Muscle of arm (tissue), 1 donor: ENCODE measurements at regions not wholly inside any gene's neighbourhood (a gene's known extent, or its start where the extent isn't known, plus 50 kb on each side); places are given as distances from the start of the nearest gene placed in this dataset.

Experiments used
- DNase-seq: peaks from one replicate; pipeline ENCODE4 v3.0.0-alpha.2; 2013

DNA sequence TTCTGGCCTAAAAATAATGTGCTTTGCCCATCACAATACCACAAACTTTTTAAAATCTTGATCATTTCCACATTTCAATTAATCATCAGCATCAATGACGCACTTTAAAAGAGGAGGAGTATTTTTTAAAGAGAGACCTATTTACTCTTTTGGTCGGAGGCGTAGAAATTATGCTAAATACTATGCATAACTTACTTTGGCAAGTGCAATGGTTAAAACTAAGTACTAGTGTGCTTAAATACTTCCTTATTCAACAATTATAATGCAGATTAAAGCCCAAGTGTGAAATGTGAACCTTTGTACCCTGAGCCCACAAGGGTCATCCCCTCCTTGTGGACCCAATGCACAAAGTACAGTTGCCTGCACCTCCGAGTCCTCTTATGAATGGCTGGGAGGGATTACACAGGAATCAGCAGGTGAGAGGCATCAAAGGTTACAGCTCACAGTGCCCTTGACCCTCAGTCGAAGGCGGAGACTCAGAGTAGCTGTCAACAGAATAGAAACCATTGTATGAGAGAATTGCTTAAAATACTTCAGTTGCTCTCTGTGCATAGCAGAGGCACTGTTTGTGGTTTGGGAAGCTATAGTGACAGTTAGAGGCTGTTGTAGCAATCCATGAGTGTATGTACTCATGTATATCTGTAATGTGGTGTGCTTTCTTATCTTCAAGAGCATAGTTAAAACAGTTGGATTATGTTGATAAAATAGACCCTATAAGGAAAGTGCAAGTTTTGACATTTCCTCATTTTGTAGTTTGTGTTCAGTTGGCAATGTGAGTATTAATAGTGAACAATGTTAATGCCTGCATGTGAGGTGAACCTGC is 151.7 kb upstream of the ITGA4 start:
- DNase-seq: no peak

DNA sequence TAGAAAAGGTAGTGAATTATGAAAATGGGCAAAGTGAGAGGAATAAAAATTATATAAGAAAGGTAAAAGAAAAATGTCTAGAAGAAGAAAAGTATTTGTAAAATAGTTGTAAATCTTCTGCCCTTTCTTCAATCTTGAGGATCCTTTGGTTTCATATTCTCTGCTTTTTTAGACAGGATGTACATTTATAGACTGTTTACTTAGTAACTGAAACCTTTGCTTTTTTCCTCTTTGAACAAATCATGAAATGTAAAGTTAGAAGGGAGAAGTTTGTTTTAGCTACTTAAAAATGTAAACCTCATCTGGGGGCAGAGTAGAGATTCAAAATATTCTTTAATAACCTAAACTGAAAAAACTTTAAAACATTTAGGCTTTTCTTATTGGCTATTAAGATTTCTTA is 150.4 kb upstream of the ITGA4 start:
- no peak for DNase-seq

DNA sequence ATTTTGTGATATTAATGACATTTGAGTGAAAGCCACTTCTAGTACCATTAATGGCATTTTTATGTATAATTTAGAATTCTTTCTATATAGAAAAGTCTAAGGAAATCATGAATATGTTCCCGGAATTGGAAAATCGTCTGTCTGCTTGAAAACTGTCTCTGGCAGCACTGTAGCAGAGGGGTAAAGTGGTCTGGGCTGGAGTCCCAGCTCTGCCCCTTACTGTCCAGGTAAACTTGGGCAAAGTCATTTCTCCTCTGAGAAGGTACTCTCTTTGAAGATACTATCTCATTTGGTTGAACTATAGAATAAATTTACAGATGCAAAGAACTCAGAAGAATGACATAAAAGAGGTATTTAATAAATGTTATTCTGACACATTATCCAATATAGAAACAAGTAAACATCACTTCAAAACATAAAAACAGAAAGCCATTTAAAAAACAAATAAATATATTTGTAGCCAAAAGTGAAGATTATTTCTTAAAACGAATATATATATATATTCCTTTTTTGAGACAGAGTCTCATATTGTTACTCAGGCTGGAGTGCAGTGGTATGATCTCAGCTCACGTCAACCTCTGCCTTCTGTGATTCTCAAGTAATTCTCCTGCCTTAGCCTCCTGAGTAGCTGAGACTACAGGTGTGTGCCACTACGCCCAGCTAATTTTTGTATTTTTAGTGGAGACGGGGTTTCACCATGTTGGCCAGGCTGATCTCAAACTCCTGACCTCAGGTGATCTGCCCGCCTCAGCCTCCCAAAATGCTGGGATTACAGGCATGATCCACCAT is 149.8 kb upstream of the ITGA4 start:
- no peak for DNase-seq

DNA sequence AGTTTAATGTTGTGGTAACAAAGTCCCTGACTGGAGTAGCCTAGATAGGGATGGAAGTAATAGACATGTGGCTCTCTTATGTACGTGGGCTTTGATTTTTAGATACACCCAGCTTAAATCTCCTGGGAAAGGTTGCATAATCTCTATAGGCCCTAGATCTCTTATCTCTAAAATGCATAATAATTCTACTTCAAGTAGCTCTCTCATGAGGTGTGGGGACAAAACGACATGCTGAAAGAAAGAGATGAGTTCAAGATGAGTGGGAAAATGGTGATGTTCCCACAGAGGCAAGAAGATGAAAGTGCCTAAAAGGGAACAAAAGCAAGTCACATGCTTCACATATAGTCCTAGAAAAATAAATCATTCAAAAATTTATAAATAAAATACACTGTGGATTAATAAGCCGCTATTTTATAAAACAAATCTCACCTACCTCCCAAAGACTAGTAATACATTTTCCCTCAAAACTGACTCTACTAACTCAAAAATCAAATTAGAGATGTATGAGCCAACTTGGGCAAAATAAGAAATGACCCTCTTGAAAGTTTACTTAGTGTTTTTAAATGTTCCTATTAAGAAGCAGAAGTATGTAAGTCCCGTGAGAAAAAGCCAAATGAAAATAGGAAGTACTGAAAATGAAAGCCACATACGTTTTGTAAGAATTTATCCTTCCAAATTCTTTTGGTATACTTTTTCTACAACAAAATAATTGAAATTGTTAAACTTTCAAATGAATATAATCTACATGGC is 148.2 kb upstream of the ITGA4 start:
- no peak for DNase-seq

DNA sequence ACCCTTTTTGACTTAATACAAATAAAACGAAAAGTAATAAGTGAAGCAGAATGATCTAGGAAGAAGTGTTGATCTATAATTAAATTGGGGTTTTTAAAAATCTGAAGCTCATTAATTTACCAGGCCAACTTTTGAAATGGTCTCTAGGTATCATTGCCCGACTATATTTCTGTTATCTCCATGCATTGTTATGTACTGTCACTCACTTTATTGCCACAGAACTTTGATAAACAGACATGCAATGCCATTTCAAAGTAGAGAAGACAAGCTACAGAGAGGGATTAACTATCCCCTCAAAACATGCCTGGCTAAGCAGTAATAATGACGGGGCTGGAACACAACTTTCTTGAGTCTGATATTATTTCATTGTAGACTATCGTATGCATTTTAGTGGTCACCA is 147.6 kb upstream of the ITGA4 start:
- no peak for DNase-seq

DNA sequence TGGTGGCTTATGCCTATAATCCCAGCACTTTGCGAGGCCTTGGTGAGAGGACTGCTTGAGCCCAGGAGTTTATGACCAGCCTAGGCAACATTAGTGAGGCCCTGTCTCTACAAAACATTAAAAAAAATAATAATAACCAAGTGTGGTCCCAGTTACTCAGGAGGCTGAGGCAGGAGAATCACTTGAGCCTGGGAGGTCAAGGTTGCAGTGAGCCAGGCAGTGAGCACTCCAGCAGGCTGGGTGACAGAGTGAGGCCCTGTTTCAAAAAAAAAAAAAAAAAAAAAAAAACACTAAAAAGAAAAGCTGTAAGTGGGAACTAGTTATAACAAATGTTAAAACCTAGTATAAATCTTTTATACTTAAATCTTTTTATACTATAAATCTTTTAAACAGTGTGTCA is 146.2 kb upstream of the ITGA4 start:
- DNase-seq: no peak

DNA sequence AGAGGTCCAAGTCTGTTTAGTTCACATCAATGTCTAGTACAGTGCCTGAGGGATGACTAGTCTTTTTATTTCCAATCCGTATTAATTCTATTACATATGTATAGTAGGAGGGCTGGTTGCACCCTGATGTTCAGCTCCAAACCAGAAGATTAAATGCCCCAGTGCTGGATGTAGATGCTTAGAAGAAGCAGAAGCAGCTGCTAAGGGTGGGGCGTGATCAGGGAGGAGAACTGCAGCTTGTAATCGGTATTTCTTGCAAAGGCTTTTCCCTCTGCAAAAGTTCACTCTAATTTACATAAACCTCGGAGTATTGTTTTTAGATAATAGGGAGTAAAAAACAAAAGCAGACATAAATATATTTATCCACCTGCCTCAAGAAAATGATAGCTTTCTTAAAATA is 145.3 kb upstream of the ITGA4 start:
- DNase-seq: no peak

DNA sequence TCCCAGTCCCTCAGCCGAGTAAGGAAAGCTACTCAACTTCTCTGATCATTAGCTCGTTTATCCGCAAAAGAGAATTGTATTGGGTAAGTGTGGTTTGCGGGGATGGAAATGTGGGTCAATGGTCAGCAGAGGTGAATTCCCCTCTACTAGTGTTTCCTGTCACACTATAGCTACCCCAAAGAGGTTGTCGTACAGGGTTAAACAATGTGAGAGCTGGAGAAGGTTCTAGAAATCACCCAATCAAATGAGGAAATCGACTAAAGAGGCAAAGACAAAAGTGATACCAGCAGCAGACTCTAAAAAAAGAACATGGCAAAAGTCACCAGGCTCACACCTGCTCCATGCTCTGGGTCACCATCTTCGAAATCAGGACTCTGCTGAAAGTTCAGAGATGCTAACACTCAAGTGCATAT is 144.7 kb upstream of the ITGA4 start:
- no peak for DNase-seq

DNA sequence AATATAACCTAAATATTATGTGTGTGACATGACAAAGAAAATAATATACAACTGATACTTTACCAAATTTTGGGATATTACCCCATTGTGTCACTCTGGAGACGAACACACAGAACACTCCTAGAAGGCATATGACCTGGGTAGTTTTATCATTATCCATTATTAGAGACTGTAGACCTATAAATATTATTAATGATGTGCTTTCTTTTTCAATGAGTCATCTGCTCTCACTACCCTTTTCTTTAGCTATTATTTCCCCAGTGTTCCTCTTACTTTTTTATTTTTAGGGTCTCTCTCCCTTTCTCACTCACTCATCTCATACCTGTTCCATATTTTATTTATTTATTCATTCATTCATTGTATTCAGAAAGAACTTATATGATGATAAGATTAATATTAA is 143.3 kb upstream of the ITGA4 start:
- no peak for DNase-seq

DNA sequence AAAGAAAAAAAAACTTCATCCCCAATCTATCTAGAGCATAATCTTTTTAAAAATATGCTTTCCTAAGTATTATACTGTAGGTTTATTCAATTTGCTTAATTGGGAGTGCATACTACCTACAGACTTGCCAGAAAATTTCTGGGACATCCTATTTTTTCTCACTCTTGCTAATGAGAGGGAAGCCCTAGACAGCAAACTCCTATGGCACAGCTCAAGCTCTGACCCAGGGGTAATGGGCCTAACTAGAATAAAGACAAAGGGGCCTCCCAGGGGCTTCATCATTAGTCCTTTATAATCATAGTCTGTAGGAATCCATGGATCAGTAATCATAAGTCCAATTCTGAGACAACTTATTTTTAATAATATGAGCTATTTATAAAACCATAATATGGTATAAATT is 142.6 kb upstream of the ITGA4 start:
- DNase-seq: no peak

DNA sequence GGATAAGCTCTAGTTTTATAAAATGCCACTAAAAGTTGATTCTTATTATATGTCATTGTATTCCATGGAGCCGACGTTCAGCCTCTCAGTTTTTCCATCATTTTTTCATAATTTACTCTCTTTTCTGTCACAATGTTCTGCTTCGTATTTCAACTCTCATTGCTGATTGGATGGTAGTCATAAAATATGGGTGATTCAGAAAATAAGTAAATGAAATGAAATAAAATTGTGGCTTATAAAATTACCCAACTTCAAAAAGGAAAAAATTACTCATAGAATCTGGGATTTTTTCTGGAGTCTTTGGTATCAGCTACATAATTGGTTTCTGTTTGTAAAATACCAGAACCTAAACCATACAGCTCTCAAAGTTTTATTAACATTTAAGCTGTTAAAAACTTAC is 139.7 kb upstream of the ITGA4 start:
- no peak for DNase-seq

DNA sequence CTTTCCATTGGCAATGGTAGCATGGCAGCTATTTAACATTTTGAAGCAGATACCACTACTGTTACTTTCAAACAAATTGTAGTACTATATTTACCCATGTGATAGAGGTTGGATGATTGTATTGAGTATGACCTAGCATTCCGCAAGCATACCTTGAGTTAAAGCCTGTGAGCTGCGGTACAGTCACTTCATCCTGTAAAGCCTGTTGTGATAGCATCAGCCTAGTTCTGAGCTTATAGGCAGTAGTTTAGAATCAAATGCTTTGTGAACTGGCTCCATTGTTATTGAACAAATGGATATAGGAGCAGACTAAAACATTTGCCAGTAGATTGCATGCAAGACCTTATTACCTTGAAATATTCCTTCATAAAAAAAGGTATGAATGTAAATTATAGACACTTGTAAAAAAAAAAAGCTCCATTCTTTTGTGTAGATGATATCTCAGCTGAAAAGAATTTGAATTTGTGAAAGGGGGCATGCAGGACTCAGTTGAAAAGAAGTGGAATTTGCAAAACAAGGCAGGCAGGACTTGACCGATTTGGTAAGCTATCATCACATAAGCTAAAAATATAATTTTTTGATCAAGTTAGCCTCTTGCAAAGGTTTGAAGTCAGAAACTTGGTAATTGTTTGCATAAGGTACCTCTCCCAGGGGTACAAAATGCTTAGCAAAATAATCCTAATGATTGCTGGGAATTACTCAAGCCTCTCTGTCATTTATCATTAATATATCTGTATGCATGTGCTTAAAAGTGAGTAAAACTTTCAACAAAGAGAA is 138.5 kb upstream of the ITGA4 start:
- DNase-seq: no peak

DNA sequence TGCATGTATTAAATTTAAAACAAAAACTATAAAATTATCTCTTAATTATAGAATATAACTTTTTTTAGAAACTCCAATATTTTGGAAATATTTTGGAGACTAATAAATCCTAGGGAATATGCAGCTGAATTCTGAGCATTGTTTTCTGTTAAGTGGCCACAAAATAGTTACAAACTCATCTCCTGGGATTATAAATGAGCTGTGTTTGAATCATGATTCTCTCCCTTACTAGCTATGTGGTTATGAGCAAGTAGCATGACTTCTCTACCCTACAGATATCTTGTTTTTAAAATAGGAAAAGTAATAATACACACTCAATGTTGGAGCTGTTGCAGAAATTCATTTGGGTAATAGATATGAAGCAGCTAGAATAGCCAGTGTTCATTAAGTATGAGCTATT is 137.9 kb upstream of the ITGA4 start:
- no peak for DNase-seq

DNA sequence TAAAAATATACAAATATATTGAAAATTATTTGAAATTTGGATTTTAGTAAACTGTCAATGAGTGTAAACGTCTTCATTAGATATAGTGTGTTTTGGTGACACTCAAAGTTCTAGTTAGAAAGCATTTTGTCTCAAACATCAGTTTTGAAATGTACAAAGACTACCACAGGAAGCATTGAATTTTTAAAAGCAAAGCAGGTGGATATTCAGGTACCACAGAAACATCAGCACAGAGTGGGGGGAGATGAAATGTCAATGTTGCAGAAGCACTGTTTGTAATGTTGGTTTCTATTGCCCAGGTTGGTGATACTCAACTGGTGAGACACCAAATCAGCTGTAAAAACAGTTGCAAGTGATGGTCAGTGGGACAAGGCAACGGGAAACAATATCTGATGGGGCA is 136.5 kb upstream of the ITGA4 start:
- DNase-seq: no peak

DNA sequence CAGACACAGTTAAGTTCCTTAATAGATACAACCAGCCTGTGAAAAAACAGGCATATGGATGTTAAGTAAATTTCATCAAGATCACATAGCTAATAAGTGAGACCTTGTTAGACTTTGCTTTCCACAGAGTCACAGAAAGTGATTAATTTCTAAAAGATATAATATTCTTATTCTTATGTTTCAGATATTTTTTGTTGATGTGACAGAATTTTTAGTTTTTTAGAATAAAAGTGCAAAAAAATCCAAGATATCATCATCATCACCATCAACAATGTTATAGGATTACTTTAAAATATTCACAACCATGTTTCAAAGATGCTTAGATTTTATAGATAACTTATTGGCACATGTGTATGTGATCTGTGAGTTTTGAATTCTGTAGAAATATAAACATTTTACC is 132.3 kb upstream of the ITGA4 start:
- DNase-seq: no peak

DNA sequence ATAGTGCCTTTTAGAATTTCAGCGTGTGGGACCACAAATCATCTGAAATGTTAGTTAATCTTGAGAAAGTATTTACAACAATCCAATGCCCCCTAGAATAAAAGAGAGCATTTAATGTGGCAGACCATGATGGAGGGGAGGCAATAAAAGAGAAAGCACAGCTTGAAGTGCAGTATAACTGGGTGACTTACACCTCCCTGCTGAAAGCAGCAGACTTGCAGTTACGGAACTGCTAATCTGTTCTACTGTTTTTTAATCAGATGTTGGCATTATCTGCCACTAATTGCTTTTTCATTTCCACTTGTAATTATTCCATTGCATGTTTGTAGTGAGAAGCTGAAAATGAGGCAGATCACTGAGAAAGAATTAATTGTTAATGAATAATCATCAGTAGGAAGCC is 130.5 kb upstream of the ITGA4 start:
- no peak for DNase-seq

DNA sequence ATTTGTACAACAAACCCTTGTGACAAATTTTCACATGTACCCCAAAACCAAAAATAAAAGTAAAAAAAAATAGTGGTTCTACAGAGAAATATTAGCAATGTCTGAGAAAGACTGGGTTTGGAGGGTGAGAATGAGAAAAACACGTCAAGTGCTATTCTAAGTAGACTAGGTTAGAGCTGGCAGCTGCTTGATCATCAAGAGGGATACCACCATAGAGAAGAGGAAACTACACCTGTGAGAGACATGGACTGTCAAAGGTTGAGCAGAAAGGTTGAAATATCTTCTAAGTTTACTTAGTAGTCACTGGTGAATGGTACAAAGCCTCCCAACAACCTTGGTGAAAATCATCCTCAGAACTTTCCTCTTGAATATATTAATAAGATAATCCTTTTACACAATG is 126.9 kb upstream of the ITGA4 start:
- no peak for DNase-seq

DNA sequence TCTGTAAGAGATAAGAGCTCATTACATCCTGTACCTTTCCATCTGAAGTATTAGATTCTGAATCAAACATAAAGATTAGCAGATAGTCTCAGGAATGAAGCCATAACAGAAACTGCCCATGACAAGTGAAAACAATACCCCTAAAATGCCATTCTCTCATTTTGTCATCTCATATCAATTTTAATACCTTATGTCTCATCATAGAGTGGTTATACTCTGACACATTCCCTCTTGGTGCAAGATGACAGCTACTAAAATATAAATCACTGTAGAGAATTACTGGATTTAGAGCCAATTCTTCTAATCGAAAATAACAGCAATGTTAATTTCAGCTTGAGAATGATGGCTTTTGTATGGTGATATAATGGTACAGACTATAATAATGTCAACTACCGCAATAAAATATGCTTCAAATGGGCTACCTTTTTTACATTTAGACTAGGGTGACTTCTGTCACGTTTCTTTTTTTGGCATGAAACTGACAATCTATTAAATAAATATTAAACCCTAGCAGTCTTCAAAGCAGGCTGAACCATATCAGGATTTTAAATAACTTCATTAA is 125.1 kb upstream of the ITGA4 start:
- no peak for DNase-seq

DNA sequence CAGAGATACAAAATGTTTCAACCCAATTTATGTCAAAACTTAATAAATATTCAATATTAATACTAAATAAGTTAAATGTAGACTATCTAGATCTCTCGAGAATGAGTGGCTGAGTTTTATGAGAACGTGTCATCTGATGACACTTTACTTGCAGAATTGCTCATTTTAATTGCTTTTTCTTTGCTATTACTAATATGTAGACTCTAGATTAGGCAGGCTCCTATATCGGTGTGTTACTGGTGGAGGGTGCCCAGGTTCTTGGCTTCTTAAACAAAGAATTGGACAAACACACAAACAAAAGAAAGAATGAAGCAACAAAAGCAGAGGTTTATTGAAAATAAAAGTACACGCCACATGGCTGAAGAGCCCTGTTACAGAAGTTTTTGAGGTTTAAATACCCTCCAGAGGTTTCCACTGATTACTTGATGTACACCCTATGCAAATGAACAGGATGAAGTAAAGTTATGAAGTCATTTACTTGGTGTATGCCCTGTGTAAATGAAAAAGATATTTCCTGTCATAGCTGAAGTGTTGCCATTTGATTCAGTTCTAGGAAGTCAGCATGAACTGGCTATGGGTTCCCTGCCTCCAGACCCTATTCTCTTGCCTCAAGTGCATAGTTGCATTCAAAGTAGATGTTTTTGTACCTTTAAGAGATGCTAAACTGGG is 122.9 kb upstream of the ITGA4 start:
- no peak for DNase-seq

DNA sequence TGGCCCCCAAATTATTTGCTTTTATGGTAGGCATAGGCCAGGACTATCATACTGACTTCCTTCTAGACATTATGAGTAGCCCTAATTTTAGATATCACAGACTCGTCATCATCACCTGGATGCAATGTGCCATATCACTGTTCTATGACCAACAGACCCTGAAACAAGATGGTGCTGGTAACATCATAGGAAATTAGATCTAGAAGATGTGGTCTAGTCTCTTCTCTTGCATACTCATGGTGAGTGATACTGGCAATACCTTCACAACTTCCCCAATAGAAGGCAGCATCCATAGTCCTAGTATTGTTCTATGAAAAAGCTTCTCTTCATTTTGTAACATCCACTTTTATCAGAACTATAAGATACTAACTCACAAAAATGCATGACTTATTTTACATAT is 116.3 kb upstream of the ITGA4 start:
- no peak for DNase-seq
